HG02678 (cell line): ENCODE measurements at regions not wholly inside any gene's neighbourhood (a gene's known extent, or its start where the extent isn't known, plus 50 kb on each side); places are given as distances from the start of the nearest gene placed in this dataset.
"Not testable (repeated sequence)": the region's sequence is repeated elsewhere in the genome, so short reads cannot be mapped to it uniquely, and the experiment has no call there.

Experiments
- ATAC-seq: cut with Tn5 transposase; IDR thresholded peaks from one replicate; pipeline ENCODE4 v1.9.1; 2021; ENCODE audit warnings: mild to moderate bottlenecking, moderate library complexity; ENCODE audit not compliant: unreplicated experiment

DNA sequence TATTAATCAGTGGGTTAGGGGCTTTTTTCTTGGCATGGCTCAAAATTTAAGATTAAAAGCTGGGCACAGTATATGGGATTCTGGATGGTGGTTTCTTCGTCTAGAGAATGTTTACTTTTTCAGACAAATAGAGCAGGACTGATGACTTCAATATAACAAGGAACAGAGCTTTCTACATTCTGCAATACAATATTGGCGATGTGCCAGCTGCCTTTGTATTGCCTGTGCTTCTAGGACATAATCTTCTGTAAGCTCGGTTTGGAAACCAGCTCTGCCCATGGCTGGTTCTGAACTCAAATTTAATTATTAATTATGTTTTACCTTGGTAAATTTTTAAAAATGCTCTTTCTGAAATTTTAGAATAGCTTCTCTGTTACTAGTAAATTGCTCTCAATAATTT lies 139.1 kb upstream of the TRPC4 start:
- ATAC-seq, result no peak

DNA sequence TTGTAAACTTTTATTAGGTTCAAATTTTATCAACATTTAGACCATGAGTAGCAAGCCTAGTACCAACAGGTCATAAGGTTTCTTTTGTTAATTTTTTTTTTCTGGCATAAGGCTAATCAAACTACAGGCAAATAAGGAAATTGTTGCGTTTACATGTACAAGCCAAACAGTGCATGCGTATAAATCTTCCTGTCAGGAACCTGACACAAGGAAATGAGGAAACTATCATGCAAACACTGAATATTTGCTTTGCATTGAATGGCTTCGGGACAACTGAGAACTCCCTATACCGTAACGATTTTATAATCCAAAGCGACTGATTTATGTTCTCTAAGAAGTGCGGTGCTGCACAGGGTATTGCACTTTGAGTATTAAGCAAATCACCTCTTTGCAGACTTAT lies 133.0 kb upstream of the TRPC4 start:
- no peak for ATAC-seq

DNA sequence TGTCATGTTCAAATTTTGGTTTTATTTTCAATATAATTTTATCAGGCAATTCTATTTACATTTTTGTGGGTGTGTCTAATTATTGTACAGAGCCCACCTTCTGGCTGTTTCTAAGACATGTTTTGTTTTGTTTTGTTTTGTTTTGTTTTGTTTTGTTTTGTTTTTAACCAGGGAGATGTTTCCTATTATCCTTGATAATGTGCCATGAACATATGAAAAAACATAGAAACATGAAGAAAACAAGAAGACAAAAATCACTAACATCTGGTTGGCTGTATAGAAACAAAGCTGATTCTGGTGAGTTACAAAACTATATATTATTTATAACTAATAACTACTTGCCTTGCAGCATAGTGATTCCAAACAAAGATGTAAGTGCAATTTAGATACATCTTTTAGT lies 128.1 kb upstream of the TRPC4 start:
- ATAC-seq, result no peak

DNA sequence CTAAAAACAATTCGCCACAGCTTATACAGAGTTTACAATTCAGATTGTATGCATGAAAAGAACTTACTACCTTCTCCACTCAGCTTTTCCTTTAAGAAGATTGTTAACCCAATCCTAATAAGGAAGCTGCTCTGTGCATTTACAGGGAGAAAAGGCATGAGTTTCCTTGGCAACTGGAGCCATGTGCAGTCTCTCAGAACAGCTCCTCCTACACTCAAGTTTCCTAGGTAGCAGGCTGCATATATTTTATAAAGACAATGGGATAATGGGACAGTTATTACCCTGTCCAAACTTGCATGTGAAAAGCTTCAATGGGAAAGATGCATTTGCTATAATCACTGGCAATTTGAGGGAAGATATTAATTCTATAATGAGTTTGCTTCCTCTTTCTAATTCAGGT lies 125.5 kb upstream of the TRPC4 start:
- no peak for ATAC-seq

DNA sequence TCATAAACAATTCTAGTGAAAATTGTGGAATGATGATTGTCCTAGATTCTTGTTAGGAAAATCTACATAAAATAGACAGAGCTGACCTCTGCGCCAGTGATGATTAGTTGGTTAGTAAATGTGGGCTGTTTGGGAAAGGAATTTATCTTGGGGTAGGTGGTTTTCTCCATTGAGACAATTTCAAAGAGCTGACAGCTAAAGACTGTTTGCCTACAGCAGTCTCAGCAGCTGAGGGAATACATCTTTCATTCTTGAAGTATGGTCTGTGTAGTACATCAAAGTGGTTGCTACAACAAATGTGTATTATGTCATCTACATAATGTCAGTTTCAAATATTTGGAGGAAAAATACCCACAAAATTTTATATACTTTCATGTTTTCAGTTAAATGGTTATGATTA lies 117.2 kb upstream of the TRPC4 start:
- no peak for ATAC-seq

DNA sequence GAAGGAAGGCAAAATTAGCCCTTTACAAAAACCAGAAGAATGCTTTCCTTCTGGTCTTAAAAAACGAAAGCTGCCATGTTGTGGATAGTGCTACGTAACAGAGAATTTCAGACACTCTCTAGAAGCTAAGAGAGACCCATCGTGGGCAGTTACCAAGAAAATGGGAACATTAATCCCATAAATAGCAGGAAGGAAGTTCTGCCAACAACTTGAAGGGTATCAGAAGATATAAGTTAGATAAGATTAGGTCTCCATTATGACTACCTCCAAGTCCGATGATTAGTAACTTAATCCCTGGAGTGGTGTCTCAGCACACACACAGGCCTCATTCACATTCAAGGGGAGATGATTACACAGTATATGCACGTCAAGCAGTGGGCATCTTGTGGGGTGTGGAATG lies 115.7 kb upstream of the TRPC4 start:
- no peak for ATAC-seq

DNA sequence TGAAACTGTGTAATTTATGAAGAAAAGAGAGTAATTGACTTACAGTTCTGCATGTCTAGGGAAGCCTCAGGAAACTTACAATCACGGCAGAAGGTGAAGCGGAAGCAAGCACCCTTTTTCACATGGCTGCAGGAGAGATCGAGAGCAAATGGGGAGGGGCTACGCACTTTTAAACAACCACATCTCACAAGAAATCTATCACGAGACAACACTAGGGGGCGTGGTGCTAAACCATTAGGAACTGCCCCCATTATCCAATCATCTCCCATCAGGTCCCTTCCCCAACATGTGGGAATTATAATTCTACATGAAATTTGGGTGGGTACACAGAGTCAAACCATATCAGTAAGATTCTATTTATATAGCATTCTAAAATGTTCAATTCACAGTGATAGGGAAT lies 114.8 kb upstream of the TRPC4 start:
- ATAC-seq, result no peak

DNA sequence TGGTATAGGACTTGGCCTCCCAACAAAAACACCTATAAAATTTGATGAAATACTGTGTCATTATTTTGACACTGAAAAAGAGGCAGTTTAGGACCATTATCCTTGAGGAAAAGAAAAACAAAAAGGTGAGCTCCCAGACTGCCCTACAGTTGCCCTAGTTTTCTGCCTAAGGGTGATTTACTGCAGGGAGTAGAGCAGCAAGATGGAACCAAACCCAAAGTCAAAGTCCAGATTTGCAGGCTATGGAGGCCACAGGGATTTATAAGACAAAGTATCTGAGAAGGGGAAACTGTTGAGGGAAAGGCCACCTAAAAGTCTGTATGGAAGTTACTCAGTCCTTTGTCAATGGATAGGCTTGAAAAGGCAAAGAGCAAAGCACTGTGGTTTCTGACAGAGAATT lies 112.4 kb upstream of the TRPC4 start:
- ATAC-seq, result no peak

DNA sequence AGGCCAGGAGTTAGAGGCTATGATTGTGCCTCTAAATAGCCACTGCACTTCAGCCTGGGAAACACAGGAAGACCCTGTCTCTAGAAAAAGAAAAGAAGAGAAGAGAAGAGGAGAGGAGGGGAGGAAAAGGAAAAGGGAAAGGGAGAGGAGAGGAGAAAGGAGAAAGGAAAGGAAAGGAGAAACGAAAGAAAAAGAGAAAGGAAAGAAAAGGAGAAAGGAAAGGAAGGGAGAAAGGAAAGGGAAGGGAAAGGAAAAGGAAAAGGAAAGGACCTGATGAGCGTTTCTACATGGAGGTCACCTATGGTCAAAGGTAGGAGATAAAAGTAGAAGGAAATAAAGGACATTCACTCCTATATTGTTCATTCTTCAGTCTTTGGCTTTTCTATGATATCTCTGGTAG lies 109.1 kb upstream of the TRPC4 start:
- ATAC-seq, result no peak

DNA sequence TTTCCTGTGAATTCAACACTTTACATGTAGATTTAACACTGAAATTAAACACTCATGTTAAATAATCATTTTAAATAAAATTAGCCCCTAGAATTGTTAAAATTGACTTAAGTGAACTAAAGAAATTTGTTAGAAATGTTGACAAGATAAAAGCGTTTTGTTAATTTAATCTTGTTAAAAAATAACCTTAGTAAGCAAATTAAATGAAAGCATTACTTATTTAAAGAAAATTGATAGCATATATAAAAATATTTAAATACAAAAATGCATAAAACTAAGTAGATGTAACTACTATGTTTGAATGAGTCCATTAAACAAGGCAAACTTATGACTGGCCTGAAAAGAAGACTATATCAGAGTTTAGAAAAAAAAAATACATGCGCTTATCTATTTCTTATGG lies 99.0 kb upstream of the TRPC4 start:
- ATAC-seq, result no peak

DNA sequence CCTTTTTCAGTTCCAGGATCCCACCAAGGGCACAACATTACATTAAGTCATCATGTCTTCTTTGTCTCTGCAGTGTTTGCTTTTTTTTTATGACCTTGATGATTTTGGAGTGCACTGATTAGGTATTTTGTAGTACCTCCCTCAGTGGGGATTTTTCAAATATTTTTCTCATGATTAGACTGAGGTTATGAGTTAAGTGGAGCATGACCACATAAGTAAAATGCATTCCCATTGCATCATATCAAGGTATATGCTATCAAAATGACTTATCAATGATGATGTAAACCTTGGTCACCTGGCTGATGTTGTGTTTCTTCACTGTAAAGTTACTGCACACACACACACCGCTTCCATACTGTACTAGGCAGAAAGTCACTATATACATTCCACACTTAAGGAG lies 96.7 kb upstream of the TRPC4 start:
- no peak for ATAC-seq

DNA sequence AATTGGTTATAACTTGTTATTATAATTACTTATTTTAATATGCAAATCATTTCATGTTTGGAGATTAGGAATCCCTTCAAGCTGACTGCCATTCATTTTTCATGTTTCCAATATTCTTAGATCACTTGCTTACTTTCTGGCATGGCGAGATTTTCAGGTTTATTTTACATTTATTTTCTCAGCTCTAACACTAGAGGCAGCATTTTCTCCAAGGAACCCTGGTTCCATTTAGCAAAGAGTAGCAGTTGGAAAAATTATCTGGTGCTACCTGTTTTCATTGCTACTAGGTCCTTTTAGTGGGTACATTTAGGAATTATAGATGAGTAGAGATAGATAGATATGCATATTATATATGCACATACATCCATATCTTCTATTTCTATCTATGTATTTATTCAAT lies 90.9 kb upstream of the TRPC4 start:
- ATAC-seq, result no peak

DNA sequence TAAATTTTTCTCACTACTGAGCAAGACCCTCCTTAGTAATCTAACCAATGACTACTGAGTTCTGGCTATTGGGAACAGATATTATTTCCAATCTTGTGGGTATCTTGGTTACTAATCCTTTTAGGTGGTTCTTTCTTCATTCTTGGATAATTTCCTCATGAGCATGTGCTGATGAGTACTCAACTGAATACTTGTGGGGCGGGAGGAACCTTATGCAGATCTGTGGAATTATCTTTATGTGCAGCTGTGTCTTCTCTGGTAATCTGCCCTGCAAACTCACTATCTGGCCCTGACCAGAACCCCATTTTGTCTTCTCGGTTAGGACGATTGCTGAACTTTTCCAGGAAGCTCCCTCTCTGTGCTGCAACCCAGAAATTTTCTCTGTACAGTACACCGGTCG lies 89.7 kb upstream of the TRPC4 start:
- no peak for ATAC-seq

DNA sequence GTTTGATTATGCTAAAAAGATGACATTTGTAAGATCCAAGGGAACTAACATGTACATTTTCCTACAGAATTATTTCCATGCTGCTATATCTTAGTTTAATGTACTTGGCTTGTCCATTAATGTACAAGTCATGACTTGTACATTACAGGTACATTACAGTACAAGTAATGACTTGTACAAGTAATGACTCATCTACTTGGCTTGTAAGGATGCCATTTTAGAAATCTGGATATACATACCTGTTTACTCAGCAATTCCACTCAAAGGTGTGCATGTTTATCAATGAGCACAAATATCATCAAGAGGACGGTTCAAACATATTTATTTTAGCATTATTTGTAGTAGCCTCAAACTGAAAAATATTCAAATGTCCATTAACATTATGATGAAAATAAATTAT lies 87.0 kb upstream of the TRPC4 start:
- no peak for ATAC-seq

DNA sequence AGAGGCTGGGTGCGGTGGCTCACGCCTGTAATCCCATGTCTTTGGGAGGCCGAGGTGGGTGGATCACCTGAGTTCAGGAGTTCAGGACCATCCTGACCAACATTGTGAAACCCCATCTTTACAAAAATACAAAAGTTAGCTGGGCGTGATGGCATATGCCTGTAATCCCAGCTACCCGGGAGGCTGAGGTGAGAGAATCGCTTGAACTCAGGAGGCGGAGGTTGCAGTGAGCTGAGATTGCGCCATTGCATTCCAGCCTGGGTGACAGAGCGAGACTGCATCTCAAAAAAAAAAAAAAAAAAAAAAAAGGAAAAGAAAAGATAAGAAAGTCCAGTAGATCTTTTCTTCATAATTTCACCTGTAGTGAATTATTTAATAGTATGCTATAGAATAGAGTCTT lies 85.0 kb upstream of the TRPC4 start:
- ATAC-seq, result not testable (repeated sequence)

DNA sequence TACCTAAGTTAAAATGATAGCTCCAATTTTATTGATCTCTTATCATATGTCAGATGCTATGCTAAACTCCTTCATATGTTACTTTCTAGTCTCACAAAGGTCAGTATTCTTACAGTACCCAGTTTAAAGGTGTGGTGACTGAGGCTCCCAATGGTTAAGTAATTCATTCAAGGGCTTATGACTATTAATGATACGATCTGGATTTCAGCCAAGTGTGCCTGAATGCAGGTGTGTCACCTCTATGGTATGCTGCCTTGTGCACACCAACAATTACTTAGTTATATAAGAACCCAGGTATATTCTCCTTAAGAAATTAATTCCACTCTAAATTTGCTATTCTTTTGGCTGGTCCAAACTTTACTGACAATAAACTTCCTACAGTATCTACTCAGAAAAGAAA lies 84.6 kb upstream of the TRPC4 start:
- no peak for ATAC-seq

DNA sequence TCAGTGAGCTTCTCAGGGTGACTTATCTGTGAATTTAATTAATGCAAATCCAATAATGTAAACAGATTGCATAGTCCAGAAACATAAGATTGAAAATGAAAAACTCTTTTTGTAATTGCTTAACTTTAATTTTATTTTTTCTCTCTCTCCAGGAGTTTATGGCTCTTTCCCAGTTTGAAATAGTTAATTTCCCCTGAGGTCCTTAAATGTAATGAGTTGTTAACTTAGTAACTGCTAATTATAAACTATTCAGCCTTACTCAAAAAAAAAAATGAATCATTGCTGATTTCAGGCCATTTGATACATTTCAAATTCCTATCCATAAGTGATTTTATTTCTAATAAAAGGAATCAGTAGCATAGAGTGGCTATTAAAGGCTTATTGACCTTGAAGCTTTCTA lies 84.1 kb upstream of the TRPC4 start:
- no peak for ATAC-seq

DNA sequence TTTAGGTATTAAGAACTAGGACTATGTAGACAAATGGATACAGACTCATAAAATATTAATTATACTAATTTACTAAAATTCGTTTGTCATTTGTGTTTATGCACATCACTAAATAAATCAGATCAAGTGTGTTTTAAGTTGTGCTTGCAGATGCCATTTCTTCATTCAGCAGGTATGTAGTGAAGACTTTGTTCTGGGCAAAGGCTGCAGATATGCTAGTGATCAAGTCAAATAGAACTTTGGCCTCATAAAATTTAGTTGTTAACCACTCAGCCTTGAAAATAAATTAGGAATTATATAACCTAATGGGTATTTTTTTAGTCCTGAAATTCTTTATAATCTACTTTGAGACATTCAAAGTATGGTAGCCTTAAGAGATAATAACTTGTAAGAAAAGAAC lies 80.4 kb upstream of the TRPC4 start:
- no peak for ATAC-seq

DNA sequence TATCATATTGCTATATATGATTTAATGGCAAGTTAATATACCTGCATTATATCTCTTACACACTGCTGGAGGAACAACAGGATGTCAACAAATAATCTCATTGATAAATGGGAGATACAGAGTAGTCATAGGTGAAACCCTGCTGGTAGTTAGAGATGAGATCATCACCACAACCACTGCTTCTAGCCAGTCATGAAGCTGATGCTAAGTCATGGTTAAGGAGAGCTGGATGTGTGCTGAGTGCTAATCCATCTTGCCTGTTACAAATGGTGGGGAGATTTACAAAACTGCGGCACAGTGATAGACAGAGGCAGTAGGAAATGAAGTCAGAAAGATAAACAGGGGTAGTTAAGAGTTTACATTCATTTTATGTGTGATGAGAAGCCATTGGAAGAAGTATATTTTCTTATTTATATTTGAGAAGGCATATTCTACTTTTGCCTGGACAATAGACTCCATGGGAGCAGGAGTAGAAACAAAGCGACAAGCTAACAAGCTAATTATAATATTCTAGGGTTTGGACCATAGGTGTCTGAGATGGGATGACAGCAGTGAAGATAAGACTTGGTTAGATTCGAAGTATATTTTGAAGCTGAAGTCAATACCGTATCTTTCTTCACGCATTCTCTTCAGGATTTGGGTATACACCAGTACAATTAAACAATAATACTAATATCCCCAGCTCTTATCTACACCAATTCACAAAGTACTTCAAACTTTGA lies 78.0 kb upstream of the TRPC4 start:
- no peak for ATAC-seq

DNA sequence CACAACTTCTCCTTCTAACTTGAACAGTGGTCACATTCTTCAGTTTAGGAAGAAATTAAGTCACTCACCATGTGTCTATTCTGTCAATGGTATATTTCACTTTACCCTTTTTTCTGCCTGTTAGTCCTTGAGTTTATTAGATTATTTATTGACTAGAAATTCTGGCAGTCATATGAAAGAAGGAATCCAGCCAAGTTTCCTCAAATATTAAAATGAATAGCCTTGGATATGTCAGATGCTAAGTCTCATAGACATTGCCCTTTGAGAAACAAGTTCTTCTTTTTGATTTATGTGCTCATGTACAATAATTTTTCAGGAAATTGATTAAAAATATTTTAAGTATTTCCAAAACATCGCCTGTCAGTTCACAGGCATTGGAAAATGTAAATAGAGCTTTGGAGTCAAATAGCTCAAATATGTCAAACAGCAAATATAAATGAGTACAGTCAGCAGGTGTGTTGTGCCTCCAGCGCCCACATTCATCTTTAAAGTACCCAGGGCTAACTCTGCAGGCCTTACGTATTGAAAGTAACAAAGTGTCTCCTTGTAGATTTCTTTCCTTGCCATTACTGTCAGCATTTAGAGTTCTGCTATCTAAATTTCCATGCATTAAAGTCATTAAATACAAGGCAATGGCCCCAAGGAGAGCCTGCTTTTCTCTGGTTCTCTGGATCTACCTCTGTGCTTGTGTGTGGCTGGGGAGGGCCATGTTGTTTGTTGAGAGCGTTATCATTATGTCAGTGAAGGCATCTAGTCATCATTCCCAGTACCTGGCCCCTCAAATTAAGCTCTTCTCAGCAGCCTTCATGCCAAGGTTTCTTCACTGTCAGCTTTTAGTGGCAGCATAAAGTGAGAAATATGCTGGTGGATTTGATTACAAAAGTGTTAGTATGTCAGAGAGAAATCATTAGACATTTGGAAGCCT lies 76.3 kb upstream of the TRPC4 start:
- ATAC-seq, result no peak

DNA sequence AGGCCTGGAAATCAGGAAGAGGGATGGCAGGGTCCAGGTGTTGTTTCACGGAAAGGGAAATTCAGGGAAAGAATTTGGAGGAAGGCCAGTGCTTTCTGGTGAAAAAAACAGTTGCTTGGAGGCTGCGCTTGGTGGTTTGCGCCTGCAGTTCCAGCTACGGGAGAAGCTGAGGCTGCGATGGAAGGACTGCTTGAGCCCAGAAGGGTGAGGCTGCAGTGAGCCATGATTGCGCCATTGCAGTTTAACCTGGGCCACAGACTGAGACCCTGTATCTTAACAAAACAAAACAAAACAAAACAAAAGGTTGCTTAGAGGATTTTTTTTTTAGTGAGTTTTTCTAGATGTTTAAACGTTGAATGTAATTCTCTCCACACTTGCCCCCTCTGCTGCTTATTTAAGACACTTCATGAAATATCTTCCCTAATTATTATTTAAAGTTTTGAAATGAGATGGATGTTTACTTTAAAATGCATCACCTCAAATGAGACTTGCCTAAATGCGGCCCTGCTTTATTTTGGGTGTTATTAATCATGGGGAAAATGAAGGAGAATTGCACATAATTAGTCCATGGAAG lies 75.4 kb upstream of the TRPC4 start:
- no peak for ATAC-seq
